GM19025 (cell line): ENCODE measurements at regions not wholly inside any gene's neighbourhood (a gene's known extent, or its start where the extent isn't known, plus 50 kb on each side); places are given as distances from the start of the nearest gene placed in this dataset.

Source experiments
- ATAC-seq: cut with Tn5 transposase; IDR thresholded peaks from one replicate; pipeline ENCODE4 v1.9.1; 2021; ENCODE audit warnings: mild to moderate bottlenecking, low read depth, moderate library complexity; ENCODE audit not compliant: unreplicated experiment

- ATAC-seq: no peak
Measured at GRCh38 chr21:24112020-24112419, 1495.3 kb downstream of the MRPL39 start.

DNA sequence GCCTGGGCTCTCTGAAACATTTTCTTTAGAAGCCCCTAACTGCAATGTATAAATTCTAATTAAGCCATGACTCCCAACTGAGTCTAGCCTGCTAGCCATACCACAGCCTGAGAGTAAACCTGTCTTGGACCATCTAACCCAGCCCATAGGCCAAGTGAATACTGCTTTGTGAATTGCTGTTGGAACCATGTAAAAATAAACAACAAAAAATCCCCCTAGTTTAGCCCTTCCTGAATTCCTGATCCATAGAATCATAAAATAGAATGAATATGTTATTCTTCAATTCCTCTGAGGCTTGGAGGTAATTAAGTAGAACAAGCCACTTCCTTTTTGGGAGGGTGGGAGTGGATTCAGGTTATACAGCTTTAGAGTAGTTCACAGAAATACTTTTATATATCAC, 1496.4 kb downstream of the MRPL39 start:
- no peak for ATAC-seq

DNA sequence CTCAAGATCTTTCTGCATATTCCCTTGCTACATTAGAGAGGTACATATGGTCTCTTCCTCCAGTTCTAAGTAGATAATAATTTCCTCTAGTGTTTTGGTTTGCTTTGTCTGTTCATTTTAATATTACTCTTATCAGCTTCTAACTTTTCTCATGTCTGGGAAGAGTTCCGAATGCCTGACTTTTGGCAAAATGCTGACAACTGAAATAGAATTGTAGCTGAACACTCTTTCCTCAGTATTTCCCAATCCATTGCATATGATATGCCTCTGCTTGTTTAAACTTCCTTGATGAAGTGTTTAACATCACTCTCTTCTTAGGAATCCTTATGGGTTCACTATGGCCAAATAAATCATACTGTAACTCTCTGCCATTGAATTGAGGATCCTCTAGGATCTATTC, 1510.1 kb downstream of the MRPL39 start:
- no peak for ATAC-seq

DNA sequence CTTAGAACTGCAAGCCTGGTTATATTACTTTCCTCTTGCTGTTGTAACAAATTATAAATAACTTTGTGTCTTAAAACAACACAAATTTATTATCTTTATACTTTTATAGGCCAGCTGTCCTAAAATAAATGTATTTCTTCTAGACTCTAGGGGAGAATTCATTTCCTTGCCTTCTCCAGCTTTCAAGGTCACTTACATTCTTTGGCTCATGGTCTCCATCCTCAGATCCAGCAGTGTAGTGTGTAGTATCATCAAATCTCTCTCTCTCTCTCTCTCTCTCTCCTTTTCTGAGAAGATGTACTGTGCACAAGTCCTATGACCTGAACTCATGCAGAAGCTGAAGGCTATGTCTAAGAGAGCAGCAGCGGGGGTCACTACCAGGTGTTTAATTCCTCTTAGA, 1510.6 kb downstream of the MRPL39 start:
- no peak for ATAC-seq

DNA sequence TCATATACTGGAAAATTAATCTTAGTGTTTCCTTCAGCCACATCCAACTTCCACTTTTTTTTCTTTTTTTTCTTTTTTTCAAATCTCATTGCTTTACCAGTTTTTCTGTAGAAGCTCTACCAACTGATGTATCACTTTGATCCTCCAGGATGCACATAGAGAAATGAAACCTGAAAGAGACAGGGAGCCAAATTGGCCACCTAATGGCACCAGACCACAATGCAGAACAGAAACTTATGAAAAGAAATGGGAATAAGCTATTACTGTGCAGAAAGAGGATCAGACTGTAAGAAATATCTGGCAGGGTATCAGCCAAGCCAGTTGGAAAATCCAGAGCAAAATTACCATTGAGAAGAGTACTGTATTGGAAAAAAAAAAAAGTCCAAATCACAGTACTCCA, 1514.2 kb downstream of the MRPL39 start:
- no peak for ATAC-seq

DNA sequence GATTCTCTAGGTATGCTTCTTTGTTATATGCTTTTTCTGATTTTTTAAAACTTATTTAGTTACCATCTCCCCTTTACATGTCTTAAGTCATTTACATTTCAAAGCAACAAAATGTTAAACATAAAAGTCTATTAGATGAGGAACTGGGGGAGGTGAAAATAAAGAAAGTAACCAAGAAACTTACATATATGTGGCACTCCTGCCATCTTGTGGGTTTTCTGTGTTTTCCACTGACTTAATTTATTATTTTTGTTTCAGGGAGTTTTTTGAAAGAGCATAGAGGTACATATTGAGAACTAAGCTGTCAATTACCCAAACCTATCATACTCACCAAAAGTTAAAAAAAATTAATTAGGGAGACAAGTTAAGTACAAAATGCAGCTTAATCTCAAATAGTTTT, 1531.1 kb downstream of the MRPL39 start:
- no peak for ATAC-seq

DNA sequence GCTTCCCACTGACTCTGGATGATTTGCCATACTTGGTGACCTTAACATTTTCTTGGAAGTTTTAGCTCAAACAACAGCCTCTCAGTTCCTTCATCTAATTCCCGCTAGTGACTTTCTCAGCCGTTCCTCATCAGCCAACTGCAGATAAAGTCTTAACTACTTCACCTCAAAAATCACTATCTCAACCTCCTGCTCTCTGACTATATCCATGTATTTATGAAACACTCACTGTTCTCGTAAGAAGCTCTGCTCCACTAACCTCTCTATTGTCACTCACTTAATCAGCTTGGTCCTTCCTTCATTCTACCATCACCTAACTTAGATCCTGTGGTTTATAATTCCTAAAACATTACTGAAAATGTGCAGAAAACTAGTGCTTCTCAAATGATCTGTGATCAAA, 1551.6 kb downstream of the MRPL39 start:
- no peak for ATAC-seq

- ATAC-seq: no peak
Measured at GRCh38 chr21:24050231-24050630, 1557.0 kb downstream of the MRPL39 start.

- ATAC-seq: no peak
Measured at GRCh38 chr21:24046829-24047443, 1560.3 kb downstream of the MRPL39 start.

DNA sequence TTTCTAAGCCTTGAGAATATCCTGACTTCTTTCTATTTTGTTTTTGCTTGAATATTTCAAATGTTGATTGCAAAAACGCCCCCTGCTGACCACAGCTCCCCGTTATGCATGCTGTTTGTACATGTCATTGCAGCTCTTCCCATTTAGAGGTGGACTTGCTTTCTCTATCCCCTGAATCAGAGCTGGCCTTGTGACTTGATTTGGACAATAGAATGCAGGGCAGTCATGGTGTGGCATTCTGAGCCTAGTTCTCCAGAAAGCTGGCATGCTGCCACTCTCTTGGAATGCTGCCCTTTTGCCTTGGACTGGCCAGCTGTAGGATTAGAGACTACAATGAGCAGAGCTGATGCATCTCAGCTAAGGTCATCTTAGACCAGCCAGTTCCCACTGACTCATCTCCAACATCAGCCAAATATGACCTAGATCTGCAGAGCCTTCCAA, 1561.5 kb downstream of the MRPL39 start:
- no peak for ATAC-seq

DNA sequence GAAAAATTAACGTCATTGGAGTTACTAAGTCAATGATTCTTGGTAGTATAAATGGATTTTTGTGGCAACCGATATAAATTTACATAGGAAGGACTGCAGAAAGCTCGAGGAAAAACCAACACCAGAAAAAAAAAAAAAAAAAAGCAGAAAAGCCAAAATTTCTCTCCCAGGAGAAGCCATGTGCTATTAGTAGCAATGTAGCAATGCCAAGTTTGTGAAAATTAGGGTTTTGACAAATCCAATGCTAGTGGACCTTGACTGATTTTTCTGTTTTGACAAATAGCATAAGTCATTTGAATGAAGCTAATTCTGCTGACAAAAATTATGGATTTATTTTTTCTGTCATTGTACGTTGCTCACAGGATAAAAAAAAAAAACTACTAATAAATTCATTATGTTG, 1561.9 kb downstream of the MRPL39 start:
- no peak for ATAC-seq

GRCh38 chr21:24042687-24043086, 1564.6 kb downstream of the MRPL39 start:
- ATAC-seq: no peak

DNA sequence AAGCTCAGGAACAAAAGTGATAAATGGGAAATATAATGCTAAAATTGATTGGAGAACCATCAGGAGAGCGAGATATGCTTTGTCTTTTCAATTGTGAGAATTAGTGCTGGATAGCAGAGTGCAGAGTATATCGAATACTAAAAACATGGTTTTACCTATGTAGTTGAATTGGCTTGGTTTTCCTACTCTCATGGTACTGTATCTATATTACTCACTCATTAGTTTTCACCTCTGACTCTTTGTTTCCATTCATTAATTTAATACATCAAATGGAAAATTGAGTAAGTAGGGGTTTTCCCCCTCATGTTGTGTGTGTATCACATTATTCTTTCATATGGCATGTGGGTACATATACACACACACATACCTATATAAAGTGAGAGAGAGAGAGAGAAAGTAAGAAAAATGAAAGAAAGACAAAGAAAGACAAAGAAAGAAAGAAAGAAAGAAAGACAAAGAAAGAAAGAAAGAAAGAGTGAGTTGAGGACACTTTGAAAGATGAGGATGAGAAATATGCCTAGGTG, 1574.5 kb downstream of the MRPL39 start:
- no peak for ATAC-seq

DNA sequence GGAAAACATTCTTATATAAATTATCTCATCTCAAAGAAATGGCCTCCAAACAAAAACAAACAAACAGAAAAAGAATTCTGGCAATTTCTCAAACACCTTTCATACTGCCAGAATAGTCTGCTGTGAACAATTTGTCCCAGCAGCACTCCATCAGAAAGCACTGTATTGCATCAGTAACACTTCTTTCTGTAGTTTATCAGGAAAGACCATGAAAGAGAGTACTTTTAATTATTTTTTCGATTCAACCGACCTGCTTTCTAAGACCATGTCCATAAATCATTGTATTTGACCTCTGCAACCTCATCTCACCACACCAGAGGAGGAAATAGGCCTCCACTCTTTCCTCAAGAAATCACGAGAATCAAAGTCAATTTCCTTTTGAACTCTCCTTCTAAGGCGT, 1579.9 kb downstream of the MRPL39 start:
- ATAC-seq: no peak

- no peak for ATAC-seq
Measured at GRCh38 chr21:24025101-24025500, 1582.2 kb downstream of the MRPL39 start.

GRCh38 chr21:24023936-24024335, 1583.3 kb downstream of the MRPL39 start:
- no peak for ATAC-seq

- ATAC-seq: no peak
Measured at GRCh38 chr21:24023402-24023801, 1583.9 kb downstream of the MRPL39 start.

DNA sequence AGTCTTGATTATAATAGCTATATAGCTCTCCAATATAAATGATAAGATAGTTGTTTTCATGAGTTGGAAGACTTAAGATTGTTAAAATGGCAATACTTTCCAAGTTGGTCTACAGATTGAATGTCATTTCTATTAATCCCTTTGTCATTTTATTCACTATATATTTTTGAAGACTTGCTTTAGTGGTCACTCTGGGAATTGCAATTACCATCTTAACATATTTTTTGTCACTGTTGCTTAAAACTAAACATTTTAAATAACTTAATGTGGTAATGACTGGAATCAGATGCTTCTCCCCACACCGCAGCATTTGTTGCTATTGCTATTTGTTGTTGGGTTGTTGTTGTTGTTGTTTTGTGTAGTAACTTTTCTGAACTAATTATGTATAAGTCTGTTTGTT, 1592.9 kb downstream of the MRPL39 start:
- ATAC-seq: no peak

- no peak for ATAC-seq
Measured at GRCh38 chr21:24011087-24011486, 1596.2 kb downstream of the MRPL39 start.

- ATAC-seq: no peak
Measured at GRCh38 chr21:24007592-24007991, 1599.7 kb downstream of the MRPL39 start.

- no peak for ATAC-seq
Measured at GRCh38 chr21:23986987-23987386, 1620.3 kb downstream of the MRPL39 start.

DNA sequence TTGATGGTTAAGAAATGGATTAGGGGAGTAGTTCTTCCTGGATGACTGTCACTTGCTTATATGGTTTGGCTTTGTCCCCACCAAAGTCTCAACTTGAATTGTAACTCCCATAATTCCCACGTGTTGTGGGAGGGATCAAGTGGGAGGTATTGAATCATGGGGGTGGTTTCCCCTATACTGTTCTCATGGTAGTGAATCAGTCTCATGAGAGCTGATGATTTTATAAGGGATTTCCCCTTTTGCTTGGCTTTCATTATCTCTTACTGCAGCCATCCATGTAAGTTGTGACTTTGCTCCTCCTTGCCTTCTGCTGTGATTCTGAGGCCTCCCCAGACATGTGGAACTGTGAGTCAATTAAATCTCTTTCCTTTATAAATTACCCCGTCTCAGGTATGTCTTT, 1621.1 kb downstream of the MRPL39 start:
- ATAC-seq: no peak

DNA sequence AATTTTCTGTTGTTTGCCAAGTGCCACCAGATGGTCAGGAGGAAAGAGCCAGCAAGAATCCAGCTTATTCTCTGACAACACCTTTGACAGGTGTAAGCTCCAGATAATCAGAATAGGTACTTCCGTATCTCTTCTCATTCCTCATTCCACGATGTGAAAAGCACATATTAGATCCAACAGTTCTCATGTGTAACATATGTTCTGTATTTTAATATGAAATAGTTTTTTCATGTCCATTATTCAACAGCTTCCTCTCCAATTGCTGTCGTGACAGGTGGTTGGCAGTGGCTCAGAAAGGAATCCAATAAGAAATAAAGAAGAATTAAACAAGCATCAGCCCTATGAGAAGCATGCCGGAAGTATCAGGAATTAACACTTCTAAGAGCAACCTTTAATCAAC, 1624.7 kb downstream of the MRPL39 start:
- no peak for ATAC-seq
